ENCODE measurements at regions not wholly inside any gene's neighbourhood (a gene's known extent, or its start where the extent isn't known, plus 50 kb on each side); places are given as distances from the start of the nearest gene placed in this dataset.

GRCh38 chr16:6828690-6829089 is 504.0 kb upstream of the RBFOX1 start:
- no peak for TF ChIP-seq RAD21 (IDR thresholded peaks at IDR 0.05; ENCODE audit: low read length)
- no peak for TF ChIP-seq MXI1 (IDR thresholded peaks at IDR 0.05; ENCODE audit: borderline replicate concordance, low read depth, low read length)
- no peak for TF ChIP-seq CHD1 (IDR thresholded peaks at IDR 0.05; ENCODE audit: low read depth, low read length)
- no peak for TF ChIP-seq CTCF (conservative IDR thresholded peaks at IDR 0.05; ENCODE audit: low read depth, low read length)
- TF ChIP-seq ELK1 (IDR thresholded peaks at IDR 0.05; ENCODE audit: borderline replicate concordance, low read depth, low read length) = no peak
- TF ChIP-seq CEBPB (IDR thresholded peaks at IDR 0.05; ENCODE audit: low read depth, low read length) = no peak
- TF ChIP-seq BHLHE40 (IDR thresholded peaks at IDR 0.05; ENCODE audit: low read depth, low read length) = no peak
- TF ChIP-seq POLR2A (IDR thresholded peaks at IDR 0.05; ENCODE audit: low read depth, low read length) = no peak
- Histone ChIP-seq H3K56ac (ENCODE audit: extremely low read depth, insufficient read depth, low read length) (no peak overlapping the region), H2BK5ac (ENCODE audit: low read depth, low read length, poor library complexity, severe bottlenecking) (no peak overlapping the region), H3K9me3 (ENCODE audit: control insufficient read depth, insufficient read depth, low read length) (peaks cover 17% of the 10 kb centered on the region), H4K91ac (ENCODE audit: insufficient read depth, low read depth, low read length) (no peak overlapping the region), H3K23ac (ENCODE audit: low read depth, low read length) (no peak overlapping the region), H3K4ac (ENCODE audit: low read depth, low read length) (no peak overlapping the region), H3K9me1 (ENCODE audit: insufficient read depth, low read length) (no peaks in the 10 kb centered on the region), H2BK120ac (ENCODE audit: low read depth, low read length) (no peak overlapping the region), H2BK15ac (ENCODE audit: low read depth, low read length) (no peak overlapping the region), H3K36me3 (ENCODE audit: control insufficient read depth, insufficient read depth, low read length) (no peaks in the 10 kb centered on the region), H3K4me3 (ENCODE audit: insufficient read depth, low read depth, low read length) (no peak overlapping the region), H3K14ac (replicated peaks; ENCODE audit: low read depth, low read length) (no peak overlapping the region), H3K4me2 (ENCODE audit: low read depth, low read length) (no peak overlapping the region), H2AFZ (replicated peaks; ENCODE audit: low read length, poor library complexity) (no peak overlapping the region), H2AK9ac (replicated peaks; ENCODE audit: low read depth, low read length, poor library complexity) (no peak overlapping the region), H4K8ac (ENCODE audit: low read depth in 2 of 2, low read length in 2 of 2) (no peak overlapping the region), H4K5ac (ENCODE audit: low read depth, low read length) (no peak overlapping the region), H4K20me1 (ENCODE audit: insufficient read depth, low read length) (no peaks in the 10 kb centered on the region), H3K9ac (ENCODE audit: low read depth, low read length) (no peak overlapping the region), H2BK20ac (ENCODE audit: low read depth, low read length) (no peak overlapping the region), H3K27me3 (ENCODE audit: control insufficient read depth, insufficient read depth, low read length) (no peaks in the 10 kb centered on the region), H3K18ac (ENCODE audit: low read depth, low read length) (no peak overlapping the region), H3K79me1 (ENCODE audit: low read depth in 1 of 2, low read length in 2 of 2) (no peaks in the 10 kb centered on the region), H2AK5ac (ENCODE audit: low read depth, low read length) (no peak overlapping the region), H3K27ac (ENCODE audit: insufficient read depth, low read length) (no peak overlapping the region), H3K4me1 (ENCODE audit: control insufficient read depth, insufficient read depth, low read length) (no peaks in the 10 kb centered on the region)
- no TSS peak for BruUV-seq (replicated peaks)
- DNase-seq (no peak), ATAC-seq (ENCODE audit: low read depth) (no peak)
- ChIA-PET CTCF (interaction anchor here (0.6 kb wide), 1 partner anchor 22 kb away, joined by 4 read pairs; no protein-coding TSS in a partner anchor), POLR2A (ENCODE audit: unreplicated experiment) (no interaction called here)
- intact Hi-C loops (cut with micrococcal nuclease) (no loop called here), in situ Hi-C loops (cut with MboI; ENCODE audit: low sequenced_read_pairs) (no loop called here), dilution Hi-C loops (cut with HindIII; ENCODE audit: low sequenced_read_pairs, unreplicated experiment) (no loop called here)
- WGBS, 2 experiments (ENCODE audit: extremely low coverage in 2 of 2, insufficient read length in 1 of 2) = no CpG with 5 or more reads among the region's 7 CpGs
